Gastrocnemius medialis (tissue), 4 donors: ENCODE measurements at regions not wholly inside any gene's neighbourhood (a gene's known extent, or its start where the extent isn't known, plus 50 kb on each side); places are given as distances from the start of the nearest gene placed in this dataset.

Source experiments
- POLR2A ChIP-seq, 2 donors: fragments of 450-650 bp; IDR thresholded peaks; one replicate each; pipeline ENCODE4 v1.6.1; 2017; ENCODE audit warnings: antibody characterized with exemption in 2 of 2, mild to moderate bottlenecking in 2 of 2, moderate library complexity in 2 of 2
- TF ChIP-seq, protein P1 (sequence below), 5 experiments: fragments of 450-650 bp in 3 of 5; fragments of 200-600 bp in 2 of 5; sonication (generic) in 2 of 5; IDR thresholded peaks in 4 of 5; conservative IDR thresholded peaks in 1 of 5; 1 replicate in 4 of 5; 2 replicates in 1 of 5; pipeline ENCODE4 v1.5.1; 2016 to 2019; ENCODE audit warnings: antibody characterized with exemption in 5 of 5, mild to moderate bottlenecking in 3 of 5, moderate library complexity in 3 of 5

DNA sequence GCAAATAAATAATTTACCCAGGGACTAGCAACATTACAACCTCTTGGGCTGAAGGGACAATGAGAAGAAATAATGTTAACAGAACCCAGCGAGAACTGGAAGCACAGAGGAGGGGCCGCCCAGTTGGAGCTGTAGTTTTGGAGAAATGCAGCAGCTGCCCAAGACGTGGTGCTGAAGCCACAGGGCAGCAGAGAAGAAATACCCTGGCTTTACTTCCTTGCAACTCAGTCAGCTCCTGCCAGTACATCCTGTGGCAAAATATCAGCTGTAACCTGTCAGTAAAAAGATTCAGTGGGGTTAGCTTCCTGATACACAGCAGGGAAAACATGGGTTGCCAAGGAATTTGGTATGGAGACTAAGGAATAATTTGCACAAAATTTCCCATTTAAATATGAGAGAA is 283.6 kb upstream of the USP25 start:
- TF ChIP-seq, protein P1, sequence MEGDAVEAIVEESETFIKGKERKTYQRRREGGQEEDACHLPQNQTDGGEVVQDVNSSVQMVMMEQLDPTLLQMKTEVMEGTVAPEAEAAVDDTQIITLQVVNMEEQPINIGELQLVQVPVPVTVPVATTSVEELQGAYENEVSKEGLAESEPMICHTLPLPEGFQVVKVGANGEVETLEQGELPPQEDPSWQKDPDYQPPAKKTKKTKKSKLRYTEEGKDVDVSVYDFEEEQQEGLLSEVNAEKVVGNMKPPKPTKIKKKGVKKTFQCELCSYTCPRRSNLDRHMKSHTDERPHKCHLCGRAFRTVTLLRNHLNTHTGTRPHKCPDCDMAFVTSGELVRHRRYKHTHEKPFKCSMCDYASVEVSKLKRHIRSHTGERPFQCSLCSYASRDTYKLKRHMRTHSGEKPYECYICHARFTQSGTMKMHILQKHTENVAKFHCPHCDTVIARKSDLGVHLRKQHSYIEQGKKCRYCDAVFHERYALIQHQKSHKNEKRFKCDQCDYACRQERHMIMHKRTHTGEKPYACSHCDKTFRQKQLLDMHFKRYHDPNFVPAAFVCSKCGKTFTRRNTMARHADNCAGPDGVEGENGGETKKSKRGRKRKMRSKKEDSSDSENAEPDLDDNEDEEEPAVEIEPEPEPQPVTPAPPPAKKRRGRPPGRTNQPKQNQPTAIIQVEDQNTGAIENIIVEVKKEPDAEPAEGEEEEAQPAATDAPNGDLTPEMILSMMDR (IDR thresholded peaks at IDR 0.05 in 4 of 5, conservative IDR thresholded peaks at IDR 0.05 in 1 of 5), result no peak
- no peak for TF ChIP-seq POLR2A (IDR thresholded peaks at IDR 0.05)
